Tibial nerve (tissue), 4 donors: ENCODE measurements at regions not wholly inside any gene's neighbourhood (a gene's known extent, or its start where the extent isn't known, plus 50 kb on each side); places are given as distances from the start of the nearest gene placed in this dataset.

ENCODE experiments used
- CTCF ChIP-seq, 5 experiments: fragments of 200-600 bp in 3 of 5; fragments of 450-650 bp in 2 of 5; sonication (generic) in 3 of 5; IDR thresholded peaks; one replicate each; pipeline ENCODE4 v1.5.1; 2016 to 2019; ENCODE audit warnings: antibody characterized with exemption in 5 of 5, mild to moderate bottlenecking in 3 of 5, moderate library complexity in 2 of 5
- EP300 ChIP-seq, 2 donors: sonication (generic); formaldehyde crosslinking; IDR thresholded peaks; one replicate each; pipeline ENCODE4 v1.6.1; 2017; ENCODE audit warnings: antibody characterized with exemption in 2 of 2, mild to moderate bottlenecking in 1 of 2
- POLR2A ChIP-seq, 2 donors: fragments of 450-650 bp; IDR thresholded peaks; one replicate each; pipeline ENCODE4 v1.6.1; 2017; ENCODE audit warnings: antibody characterized with exemption in 2 of 2, mild to moderate bottlenecking in 2 of 2, moderate library complexity in 2 of 2

DNA sequence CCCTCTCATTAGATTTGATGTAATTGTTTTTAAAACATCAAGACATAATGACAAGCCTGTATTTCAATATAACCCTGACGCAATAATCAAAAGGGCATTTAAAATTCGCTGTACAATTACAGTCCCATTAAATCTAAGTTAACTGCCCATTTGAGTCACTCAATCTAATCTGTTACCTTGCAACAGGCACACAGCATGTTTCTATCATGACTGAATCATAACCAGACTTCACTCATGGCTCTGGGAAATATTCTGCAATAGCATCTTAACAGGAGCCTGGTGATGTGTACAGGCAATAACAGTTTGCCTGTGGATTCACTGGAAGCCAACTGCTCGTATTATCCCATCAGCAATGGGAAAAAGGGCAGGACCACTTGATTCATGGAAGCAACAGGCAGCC is 142.3 kb upstream of the NCKAP5 start:
- TF ChIP-seq CTCF (IDR thresholded peaks at IDR 0.05) = no peak
- no peak for TF ChIP-seq POLR2A (IDR thresholded peaks at IDR 0.05)
- no peak for TF ChIP-seq EP300 (IDR thresholded peaks at IDR 0.05)
